H1 (cell line): ENCODE measurements at regions not wholly inside any gene's neighbourhood (a gene's known extent, or its start where the extent isn't known, plus 50 kb on each side); places are given as distances from the start of the nearest gene placed in this dataset.

ENCODE experiments used
- CTCF ChIA-PET: fragments of 300-600 bp; sonication (Branson Sonifier 250); formaldehyde crosslinking; loops from one replicate; lab custom pipeline; 2021; ENCODE audit not compliant: partially characterized antibody; lab: Charles Lee
- POLR2A ChIA-PET: fragments of 300-600 bp; sonication (Branson Sonifier 250); formaldehyde crosslinking; loops from one replicate; lab custom pipeline; 2021; ENCODE audit warnings: inconsistent platforms; ENCODE audit not compliant: partially characterized antibody; lab: Charles Lee
- DNase-seq, 2 experiments: peaks; one replicate each; pipeline versions ENCODE4 v3.0.0 to v3.0.0-alpha.2; 2010 to 2022; ENCODE audit warnings: low spot score in 2 of 2, low read depth in 1 of 2, mixed read lengths in 1 of 2
- FAIRE-seq: peaks from 2 replicates; lab custom pipeline; 2011; peaks lifted over from hg19 to GRCh38; lab: Jason Lieb, UNC
- H2AFZ ChIP-seq: 2 replicates; pipeline ENCODE4 v1.8.1; 2012; ENCODE audit warnings: low read length, inconsistent platforms
- H2AK5ac ChIP-seq: 2 replicates; pipeline ENCODE4 v1.6.1; 2013; ENCODE audit warnings: low read depth, low read length
- H2BK120ac ChIP-seq: replicated peaks from 2 replicates; pipeline ENCODE3; 2013; ENCODE audit warnings: low read depth, low read length, inconsistent platforms
- H2BK12ac ChIP-seq: 2 replicates; pipeline ENCODE4 v1.6.1; 2013; ENCODE audit warnings: low read depth, low read length
- H2BK15ac ChIP-seq: 2 replicates; pipeline ENCODE4 v1.6.1; 2013; ENCODE audit warnings: low read length
- H2BK20ac ChIP-seq: 2 replicates; pipeline ENCODE4 v1.6.1; 2013; ENCODE audit warnings: low read length
- H2BK5ac ChIP-seq: 2 replicates; pipeline ENCODE4 v1.6.1; 2013; ENCODE audit warnings: low read depth, low read length
- H3K14ac ChIP-seq: 2 replicates; pipeline ENCODE4 v1.6.1; 2013; ENCODE audit warnings: inconsistent platforms; ENCODE audit not compliant: insufficient read length
- H3K18ac ChIP-seq: 2 replicates; pipeline ENCODE4 v1.6.1; 2013; ENCODE audit warnings: low read length; ENCODE audit errors: extremely low read depth
- H3K23ac ChIP-seq: 2 replicates; pipeline ENCODE4 v1.6.1; 2013; ENCODE audit warnings: inconsistent platforms; ENCODE audit not compliant: insufficient read length
- H3K23me2 ChIP-seq: 2 replicates; pipeline ENCODE4 v1.6.1; 2013; ENCODE audit warnings: low read depth, low read length
- H3K27ac ChIP-seq: 2 replicates; pipeline ENCODE4 v1.6.1; 2011; ENCODE audit warnings: low read depth, low read length, inconsistent platforms
- H3K27me3 ChIP-seq, 4 experiments: replicated peaks in 1 of 4; 1 replicate in 1 of 4; 2 replicates in 3 of 4; pipeline versions ENCODE4 v1.6.1 to v1.8.1; 2011 to 2013; ENCODE audit warnings: low read length in 3 of 4, mild to moderate bottlenecking in 3 of 4, inconsistent platforms in 2 of 4, mixed read lengths in 2 of 4, moderate library complexity in 1 of 4; ENCODE audit not compliant: control insufficient read depth in 3 of 4, insufficient read depth in 3 of 4; ENCODE audit errors: extremely low read depth in 1 of 4
- H3K36me3 ChIP-seq, 4 experiments: 2 replicates each; pipeline versions ENCODE4 v1.6.1 to v1.8.1; 2011 to 2013; ENCODE audit warnings: mild to moderate bottlenecking in 4 of 4, low read length in 3 of 4, moderate library complexity in 2 of 4, control low read depth in 1 of 4, inconsistent platforms in 1 of 4; ENCODE audit not compliant: insufficient read depth in 4 of 4, control insufficient read depth in 2 of 4
- H3K4ac ChIP-seq: replicated peaks from 2 replicates; pipeline ENCODE3; 2013; ENCODE audit warnings: low read length, low read depth, mixed read lengths, inconsistent platforms; ENCODE audit not compliant: insufficient read length
- H3K4me1 ChIP-seq, 4 experiments: replicated peaks in 1 of 4; 1 replicate in 1 of 4; 2 replicates in 3 of 4; pipeline versions ENCODE4 v1.6.1 to v1.8.1; 2011 to 2013; ENCODE audit warnings: low read length in 3 of 4, inconsistent platforms in 2 of 4, mixed read lengths in 1 of 4; ENCODE audit not compliant: insufficient read depth in 4 of 4, control insufficient read depth in 3 of 4
- H3K4me2 ChIP-seq, 2 experiments: 2 replicates each; pipeline versions ENCODE4 v1.6.1 to v1.8.1; 2011 to 2013; ENCODE audit warnings: low read depth in 2 of 2, low read length in 2 of 2, control low read depth in 1 of 2, inconsistent platforms in 1 of 2, mild to moderate bottlenecking in 1 of 2; ENCODE audit not compliant: insufficient read depth in 1 of 2
- H3K4me3 ChIP-seq, 4 experiments: fragments of 200-600, 300-600 bp in 1 of 4; sonication (generic), shearing (Covaris generic), sonication (Bioruptor Twin) in 1 of 4; 2 replicates each; pipeline versions ENCODE4 v1.5.1 to v1.8.1; 2011 to 2016; ENCODE audit warnings: low read length in 4 of 4, low read depth in 3 of 4, control low read depth in 2 of 4, inconsistent platforms in 2 of 4, mild to moderate bottlenecking in 2 of 4, mixed read lengths in 1 of 4, moderate library complexity in 1 of 4; ENCODE audit not compliant: insufficient read depth in 2 of 4; ENCODE audit errors: extremely low read depth in 1 of 4
- H3K56ac ChIP-seq: replicated peaks from 2 replicates; pipeline ENCODE3; 2013; ENCODE audit warnings: low read depth, mild to moderate bottlenecking, mixed read lengths, low read length, inconsistent platforms; ENCODE audit not compliant: insufficient read length
- H3K79me1 ChIP-seq: 2 replicates; pipeline ENCODE4 v1.6.1; 2013; ENCODE audit warnings: low read depth, low read length, control low read depth
- H3K79me2 ChIP-seq, 2 experiments: 2 replicates each; pipeline versions ENCODE4 v1.6.1 to v1.8.1; 2012 to 2013; ENCODE audit warnings: low read length in 2 of 2, mild to moderate bottlenecking in 2 of 2, inconsistent platforms in 1 of 2; ENCODE audit not compliant: insufficient read depth in 2 of 2, control insufficient read depth in 1 of 2
- H3K9ac ChIP-seq, 4 experiments: replicated peaks in 1 of 4; 1 replicate in 1 of 4; 2 replicates in 3 of 4; pipeline versions ENCODE4 v1.6.1 to v1.8.1; 2011 to 2013; ENCODE audit warnings: low read depth in 3 of 4, low read length in 3 of 4, control low read depth in 2 of 4, mild to moderate bottlenecking in 2 of 4, moderate library complexity in 2 of 4, inconsistent platforms in 1 of 4; ENCODE audit errors: extremely low read depth in 1 of 4
- H3K9me3 ChIP-seq, 2 experiments: 2 replicates each; pipeline versions ENCODE4 v1.6.1 to v1.8.1; 2012 to 2013; ENCODE audit warnings: mild to moderate bottlenecking in 2 of 2, moderate library complexity in 2 of 2, control low read depth in 1 of 2, inconsistent platforms in 1 of 2, low read depth in 1 of 2, low read length in 1 of 2, mixed read lengths in 1 of 2; ENCODE audit not compliant: insufficient read depth in 2 of 2
- H4K20me1 ChIP-seq, 2 experiments: replicated peaks in 1 of 2; 2 replicates each; pipeline versions ENCODE3 to v1.8.1; 2011 to 2013; ENCODE audit warnings: inconsistent platforms in 2 of 2, low read length in 2 of 2, mild to moderate bottlenecking in 1 of 2; ENCODE audit not compliant: insufficient read depth in 2 of 2, control insufficient read depth in 1 of 2
- H4K5ac ChIP-seq: 2 replicates; pipeline ENCODE4 v1.6.1; 2013; ENCODE audit warnings: low read length, low read depth, mixed read lengths, inconsistent platforms; ENCODE audit not compliant: insufficient read length
- H4K8ac ChIP-seq: 2 replicates; pipeline ENCODE4 v1.8.0; 2013; ENCODE audit warnings: mild to moderate bottlenecking, moderate library complexity, low read length, inconsistent platforms; ENCODE audit not compliant: insufficient read depth; ENCODE audit errors: extremely low read depth
- H4K91ac ChIP-seq: replicated peaks from 2 replicates; pipeline ENCODE3; 2013; ENCODE audit warnings: low read length, mixed read lengths, inconsistent platforms; ENCODE audit not compliant: insufficient read length
- JUND ChIP-seq: IDR thresholded peaks from 2 replicates; pipeline ENCODE4 v1.6.1; 2011; ENCODE audit warnings: mild to moderate bottlenecking, improper control_type of control experiment, low read length
- RNF2 ChIP-seq: fragments of 200-900, 300-1000 bp; sonication (generic); IDR thresholded peaks from 2 replicates; pipeline ENCODE4 v1.7.1; 2016; ENCODE audit warnings: borderline replicate concordance, low read depth, mild to moderate bottlenecking, antibody characterized with exemption, low read length; ENCODE audit not compliant: poor library complexity, severe bottlenecking; ENCODE audit errors: missing control alignments
- ZNF274 ChIP-seq: IDR thresholded peaks from 2 replicates; pipeline ENCODE4 v1.7.0; 2012; ENCODE audit warnings: low read length, borderline replicate concordance; ENCODE audit errors: extremely low read depth
- WGBS, 2 experiments: shearing (Covaris generic) in 1 of 2; methylation state at CpG; one replicate each; pipeline versions ENCODE4 v1.1.6 to v1.1.7; 2013 to 2015; ENCODE audit warnings: low lambda C conversion rate in 2 of 2, mixed read lengths in 2 of 2, inconsistent platforms in 1 of 2, low coverage in 1 of 2, missing lambda C conversion rate in 1 of 2; ENCODE audit not compliant: insufficient replicate concordance in 2 of 2, insufficient coverage in 1 of 2, insufficient read length in 1 of 2; ENCODE audit errors: extremely low coverage in 1 of 2, missing lambda C conversion rate in 1 of 2; 5-methylcytosine and 5-hydroxymethylcytosine counted together

DNA sequence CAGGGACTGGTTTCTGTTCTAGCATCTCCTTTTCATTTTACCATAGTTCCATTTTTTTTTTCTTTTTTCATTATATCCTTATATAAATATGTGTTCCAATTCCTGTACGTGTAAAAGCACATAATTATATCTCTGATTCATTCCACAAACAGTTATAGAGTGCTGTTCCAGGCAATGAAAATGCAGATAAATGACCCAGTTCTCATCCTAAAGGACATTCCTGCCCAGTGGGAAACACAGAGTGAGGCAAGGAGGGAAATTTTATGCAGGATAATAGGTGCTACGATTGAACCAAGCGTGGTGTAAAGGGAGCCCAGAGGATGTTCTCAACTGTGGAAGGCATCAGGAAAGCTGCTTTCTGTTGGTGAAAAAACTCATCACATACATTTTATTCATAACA lies 408.1 kb downstream of the GATA3 start:
- Histone ChIP-seq H2AK5ac (no peak overlapping the region), H4K20me1 (no peaks in the 10 kb centered on the region), H2BK12ac (no peak overlapping the region), H2BK20ac (no peak overlapping the region), H2BK15ac (no peak overlapping the region), H4K8ac (no peak overlapping the region), H2BK120ac (no peak overlapping the region), H4K5ac (no peak overlapping the region), H3K14ac (no peak overlapping the region), H3K56ac (no peak overlapping the region), H4K91ac (no peak overlapping the region), H3K27me3 (no peaks in the 10 kb centered on the region), H3K79me2 (no peaks in the 10 kb centered on the region), H3K9ac (no peak overlapping the region), H3K18ac (no peak overlapping the region), H3K4ac (no peak overlapping the region), H3K4me2 (no peak overlapping the region), H3K9me3 (0 out of 4 replicates have a peak, but pooled peaks cover 0 to 2% of the 10 kb centered on the region in 2 experiments), H3K23me2 (no peaks in the 10 kb centered on the region), H3K4me1 (no peaks in the 10 kb centered on the region), H2BK5ac (no peak overlapping the region), H3K27ac (no peak overlapping the region), H3K23ac (no peak overlapping the region), H3K36me3 (no peaks in the 10 kb centered on the region), H3K4me3 (no peak overlapping the region), H2AFZ (no peak overlapping the region), H3K79me1 (no peaks in the 10 kb centered on the region)
- POLR2A ChIA-PET: interaction anchor here (0.7 kb wide), 1 partner anchor 303 kb away, joined by 3 read pairs; no protein-coding TSS in a partner anchor
- 84% methylated on average over 3 of the region's 3 CpGs; no CpG with 5 or more reads in 1 of the 2 experiments for WGBS, 2 experiments
- TF ChIP-seq ZNF274 (no peak), JUND (no peak), RNF2 (no peak)
- no peak for FAIRE-seq
- CTCF ChIA-PET: interaction anchor here (1.4 kb wide), 1 partner anchor 13 kb away, joined by 3 read pairs; no protein-coding TSS in a partner anchor
- DNase-seq: no peak
